ENCODE measurements at regions not wholly inside any gene's neighbourhood (a gene's known extent, or its start where the extent isn't known, plus 50 kb on each side); places are given as distances from the start of the nearest gene placed in this dataset.

- no peak for FAIRE-seq
- CTCF ChIA-PET (ENCODE audit: low intra/inter-chr PET ratio), result no interaction called here
Observed at GRCh38 chr10:128274938-128275337, 148.7 kb upstream of the MKI67 start.

More at GRCh38 chr10:128274938-128275337, 148.7 kb upstream of the MKI67 start:
- no peak overlapping the region for H2AFZ ChIP-seq (ENCODE audit: low read depth, low read length)
- no peaks in the 10 kb centered on the region for H3K79me2 ChIP-seq (ENCODE audit: control insufficient read depth, insufficient read depth, low read length)
- WGBS (ENCODE audit: insufficient coverage, low coverage, missing lambda C conversion rate), result 2% methylated on average over 9 of the region's 10 CpGs
- no peak overlapping the region for H3K27ac ChIP-seq (ENCODE audit: extremely low read depth, low read depth, low read length)
- peak overlapping the region; percentile 48; the same call in 1 of the 2 replicates for H3K4me2 ChIP-seq (ENCODE audit: insufficient read depth, low read length)
- POLR2A ChIA-PET, result interaction anchor here (0.8 to 1.4 kb wide), 3 partner anchors 10 to 448 kb away, joined by 3 to 4 read pairs (median 3); no protein-coding TSS in a partner anchor
- ATAC-seq (peak; percentile 80), DNase-seq (ENCODE audit: extremely low read depth in 1 of 4, low spot score in 3 of 4) (peak in 1 of 4 experiments; percentile 26)
- no peaks in the 10 kb centered on the region for H4K20me1 ChIP-seq (replicated peaks; ENCODE audit: control insufficient read depth, insufficient read depth, low read length)
- intact Hi-C loops (cut with micrococcal nuclease) (no loop called here), in situ Hi-C loops (cut with MboI) (loop anchor here (25.0 kb wide), 1 partner anchor 587 kb away; no protein-coding TSS in a partner anchor)
- H3K4me1 ChIP-seq (replicated peaks in 1 of 2; ENCODE audit: control insufficient read depth in 2 of 2, insufficient read depth in 2 of 2, low read length in 2 of 2), result no peaks in the 10 kb centered on the region; a peak in 1 of 5 replicates
- TF ChIP-seq CTCF (IDR thresholded peaks at IDR 0.05 in 2 of 3, conservative IDR thresholded peaks at IDR 0.05 in 1 of 3; ENCODE audit: insufficient read depth in 2 of 3, low read depth in 1 of 3, low read length in 3 of 3), result peak in 1 of 3 experiments; percentile 21; a peak in 1 of 6 replicates
- TF ChIP-seq KLF10 (CRISPR knock-in tag; IDR thresholded peaks at IDR 0.05), result no peak
- BruUV-seq (replicated peaks), result no TSS peak
- H3K9me3 ChIP-seq (replicated peaks; ENCODE audit: control insufficient read depth, insufficient read depth, low read depth, low read length), result no peaks in the 10 kb centered on the region
- H3K9me1 ChIP-seq (ENCODE audit: control insufficient read depth, insufficient read depth, low read length), result no peaks in the 10 kb centered on the region
- H3K27me3 ChIP-seq (ENCODE audit: control insufficient read depth in 2 of 2, insufficient read depth in 2 of 2, low read length in 2 of 2), result peaks cover 3 to 23% of the 10 kb centered on the region in 2 experiments; a peak in 3 of 5 replicates
- H3K36me3 ChIP-seq (ENCODE audit: control insufficient read depth, insufficient read depth, low read length), result no peaks in the 10 kb centered on the region
- H3K4me3 ChIP-seq, result no peak overlapping the region
- H3K9ac ChIP-seq (ENCODE audit: insufficient read depth in 1 of 2, low read depth in 2 of 2, low read length in 2 of 2), result no peak overlapping the region

All from K562 (cell line).